ENCODE measurements at regions not wholly inside any gene's neighbourhood (a gene's known extent, or its start where the extent isn't known, plus 50 kb on each side); places are given as distances from the start of the nearest gene placed in this dataset.

- POLR2A ChIA-PET, result interaction anchor here (1.2 kb wide), 1 partner anchor 368 kb away, joined by 3 read pairs; no protein-coding TSS in a partner anchor
Measured at GRCh38 chrX:25143596-25143995, 127.8 kb upstream of the ARX start.

More at GRCh38 chrX:25143596-25143995, 127.8 kb upstream of the ARX start:
- FAIRE-seq, result no peak
- BruUV-seq (replicated peaks), result no TSS peak
- ChIA-PET SMC1A (ENCODE audit: uncharacterized antibody, unreplicated experiment) (interaction anchor here (0.7 to 5.1 kb wide), 5 partner anchors 304 to 849 kb away, joined by 3 to 39 read pairs (median 6); no protein-coding TSS in a partner anchor), RAD21 (ENCODE audit: unreplicated experiment) (interaction anchor here (1.0 to 2.6 kb wide), 6 partner anchors 122 to 748 kb away, joined by 3 to 18 read pairs (median 6); no protein-coding TSS in a partner anchor), CTCF (interaction anchor here (0.5 to 6.2 kb wide), 32 partner anchors 8 to 884 kb away, joined by 3 to 80 read pairs (median 4); no protein-coding TSS in a partner anchor)
- no peak overlapping the region for H3K4me2 ChIP-seq (ENCODE audit: control insufficient read depth, insufficient read depth)
- H3K9me3 ChIP-seq (replicated peaks; ENCODE audit: control insufficient read depth, insufficient read depth, low read length), result no peaks in the 10 kb centered on the region
- no peak for DNase-seq (ENCODE audit: low read depth, low spot score)
- no peak for TF ChIP-seq NFIC (IDR thresholded peaks at IDR 0.05; ENCODE audit: low read depth, low read length)
- no peak for TF ChIP-seq STAT3 (IDR thresholded peaks at IDR 0.05; ENCODE audit: low read depth, low read length)
- TF ChIP-seq, protein P1, sequence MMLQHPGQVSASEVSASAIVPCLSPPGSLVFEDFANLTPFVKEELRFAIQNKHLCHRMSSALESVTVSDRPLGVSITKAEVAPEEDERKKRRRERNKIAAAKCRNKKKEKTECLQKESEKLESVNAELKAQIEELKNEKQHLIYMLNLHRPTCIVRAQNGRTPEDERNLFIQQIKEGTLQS (IDR thresholded peaks at IDR 0.05; ENCODE audit: borderline replicate concordance, extremely low read depth, low read depth, low read length), result no peak
- no peak for TF ChIP-seq ZNF274 (IDR thresholded peaks at IDR 0.05; ENCODE audit: insufficient read depth, insufficient read length)
- no peak for TF ChIP-seq NFYA (IDR thresholded peaks at IDR 0.05; ENCODE audit: borderline replicate concordance, low read depth, low read length)
- TF ChIP-seq CEBPZ (IDR thresholded peaks at IDR 0.05; ENCODE audit: low read depth, low read length), result no peak
- TF ChIP-seq BMI1 (IDR thresholded peaks at IDR 0.05; ENCODE audit: borderline replicate concordance), result no peak
- no peak for TF ChIP-seq ASH2L (IDR thresholded peaks at IDR 0.05; ENCODE audit: borderline replicate concordance, low read depth)
- TF ChIP-seq BACH1 (IDR thresholded peaks at IDR 0.05; ENCODE audit: borderline replicate concordance), result no peak
- no peak for TF ChIP-seq ZBTB33 (IDR thresholded peaks at IDR 0.05)
- no peak for TF ChIP-seq HCFC1 (IDR thresholded peaks at IDR 0.05; ENCODE audit: low read length)
- TF ChIP-seq TCF3 (IDR thresholded peaks at IDR 0.05; ENCODE audit: borderline replicate concordance, insufficient read depth, low read depth, low read length), result no peak
- no peak for TF ChIP-seq CREB1 (IDR thresholded peaks at IDR 0.05; ENCODE audit: low read depth)
- TF ChIP-seq, protein P2, sequence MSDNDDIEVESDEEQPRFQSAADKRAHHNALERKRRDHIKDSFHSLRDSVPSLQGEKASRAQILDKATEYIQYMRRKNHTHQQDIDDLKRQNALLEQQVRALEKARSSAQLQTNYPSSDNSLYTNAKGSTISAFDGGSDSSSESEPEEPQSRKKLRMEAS (IDR thresholded peaks at IDR 0.05; ENCODE audit: low read depth, low read length), result no peak
- no peak for TF ChIP-seq KAT2A (conservative IDR thresholded peaks at IDR 0.05; ENCODE audit: control insufficient read depth, low read depth, low read length)
- no peak for ATAC-seq
- H3K79me2 ChIP-seq (ENCODE audit: control insufficient read depth, insufficient read depth, low read length), result no peaks in the 10 kb centered on the region
- H3K4me1 ChIP-seq (ENCODE audit: control insufficient read depth, insufficient read depth, low read length), result no peaks in the 10 kb centered on the region
- intact Hi-C loops (cut with micrococcal nuclease; ENCODE audit: unreplicated experiment), result loop anchor here (5.0 kb wide), 2 partner anchors 121 to 771 kb away; no protein-coding TSS in a partner anchor
- H3K27me3 ChIP-seq (replicated peaks in 1 of 2; ENCODE audit: control insufficient read depth in 2 of 2, insufficient read depth in 2 of 2, low read length in 1 of 2), result no peaks in the 10 kb centered on the region
- H3K36me3 ChIP-seq (ENCODE audit: control insufficient read depth in 2 of 2, insufficient read depth in 2 of 2, low read length in 1 of 2), result no peaks in the 10 kb centered on the region
- H3K9ac ChIP-seq (ENCODE audit: control insufficient read depth, insufficient read depth, low read length), result no peak overlapping the region
- WGBS (ENCODE audit: insufficient coverage, insufficient replicate concordance, low lambda C conversion rate, missing lambda C conversion rate), result 69% methylated on average over 8 of the region's 8 CpGs
- H3K27ac ChIP-seq (ENCODE audit: control insufficient read depth, insufficient read depth), result no peak overlapping the region
- no peaks in the 10 kb centered on the region for H4K20me1 ChIP-seq (ENCODE audit: control insufficient read depth, insufficient read depth)
- in situ Hi-C loops (cut with MboI), result loop anchor here (5.0 to 10.0 kb wide), 3 partner anchors 306 to 769 kb away; no protein-coding TSS in a partner anchor
- no peak overlapping the region for H2AFZ ChIP-seq (ENCODE audit: control insufficient read depth, low read depth, low read length)
- no peak overlapping the region for H3K4me3 ChIP-seq
